GM12874 (cell line): ENCODE measurements at regions not wholly inside any gene's neighbourhood (a gene's known extent, or its start where the extent isn't known, plus 50 kb on each side); places are given as distances from the start of the nearest gene placed in this dataset.

ENCODE experiments used
- TF ChIP-seq, protein P1 (sequence below): IDR thresholded peaks from 2 replicates; pipeline ENCODE4 v1.5.1; 2011; ENCODE audit warnings: low read depth, mild to moderate bottlenecking, control low read depth, low read length, moderate library complexity; ENCODE audit not compliant: insufficient read depth

DNA sequence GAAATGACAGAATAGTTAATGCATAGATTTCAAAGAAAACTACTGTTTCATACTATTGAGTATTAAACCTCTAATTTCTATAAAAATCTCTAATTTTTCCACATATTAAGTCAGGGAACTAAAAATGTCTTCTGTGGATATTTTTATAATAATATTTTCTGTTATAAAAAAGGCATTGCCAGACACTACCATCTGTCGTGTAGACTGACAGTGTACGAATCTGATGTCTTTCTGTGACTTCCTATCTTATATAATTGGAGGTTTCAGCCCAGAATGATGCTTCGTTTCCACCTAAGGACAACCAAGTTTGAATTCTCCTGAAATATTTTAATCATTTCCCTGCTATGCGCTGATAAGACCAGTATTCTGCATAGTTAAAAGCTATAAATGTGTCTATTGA is 456.6 kb upstream of the ARRDC3 start:
- TF ChIP-seq, protein P1, sequence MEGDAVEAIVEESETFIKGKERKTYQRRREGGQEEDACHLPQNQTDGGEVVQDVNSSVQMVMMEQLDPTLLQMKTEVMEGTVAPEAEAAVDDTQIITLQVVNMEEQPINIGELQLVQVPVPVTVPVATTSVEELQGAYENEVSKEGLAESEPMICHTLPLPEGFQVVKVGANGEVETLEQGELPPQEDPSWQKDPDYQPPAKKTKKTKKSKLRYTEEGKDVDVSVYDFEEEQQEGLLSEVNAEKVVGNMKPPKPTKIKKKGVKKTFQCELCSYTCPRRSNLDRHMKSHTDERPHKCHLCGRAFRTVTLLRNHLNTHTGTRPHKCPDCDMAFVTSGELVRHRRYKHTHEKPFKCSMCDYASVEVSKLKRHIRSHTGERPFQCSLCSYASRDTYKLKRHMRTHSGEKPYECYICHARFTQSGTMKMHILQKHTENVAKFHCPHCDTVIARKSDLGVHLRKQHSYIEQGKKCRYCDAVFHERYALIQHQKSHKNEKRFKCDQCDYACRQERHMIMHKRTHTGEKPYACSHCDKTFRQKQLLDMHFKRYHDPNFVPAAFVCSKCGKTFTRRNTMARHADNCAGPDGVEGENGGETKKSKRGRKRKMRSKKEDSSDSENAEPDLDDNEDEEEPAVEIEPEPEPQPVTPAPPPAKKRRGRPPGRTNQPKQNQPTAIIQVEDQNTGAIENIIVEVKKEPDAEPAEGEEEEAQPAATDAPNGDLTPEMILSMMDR: no peak

DNA sequence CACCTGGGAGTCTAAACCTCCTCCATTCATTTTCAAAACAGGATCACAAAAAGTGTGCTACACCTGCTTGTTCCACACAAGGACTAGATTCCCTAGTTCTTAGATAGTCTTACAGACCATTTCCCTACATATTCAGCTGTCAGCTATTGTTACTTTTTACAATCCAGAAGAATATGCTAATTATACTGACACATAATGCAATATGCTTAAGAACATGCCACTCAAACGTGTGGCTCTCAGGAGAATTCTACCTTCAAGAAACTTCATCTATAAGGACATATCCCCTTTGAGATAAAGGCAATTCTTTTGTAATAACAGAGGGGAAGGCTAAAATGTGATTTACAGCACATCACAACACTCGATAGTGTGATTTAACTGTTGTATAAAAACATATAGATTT is 456.1 kb upstream of the ARRDC3 start:
- TF ChIP-seq, protein P1: no peak

DNA sequence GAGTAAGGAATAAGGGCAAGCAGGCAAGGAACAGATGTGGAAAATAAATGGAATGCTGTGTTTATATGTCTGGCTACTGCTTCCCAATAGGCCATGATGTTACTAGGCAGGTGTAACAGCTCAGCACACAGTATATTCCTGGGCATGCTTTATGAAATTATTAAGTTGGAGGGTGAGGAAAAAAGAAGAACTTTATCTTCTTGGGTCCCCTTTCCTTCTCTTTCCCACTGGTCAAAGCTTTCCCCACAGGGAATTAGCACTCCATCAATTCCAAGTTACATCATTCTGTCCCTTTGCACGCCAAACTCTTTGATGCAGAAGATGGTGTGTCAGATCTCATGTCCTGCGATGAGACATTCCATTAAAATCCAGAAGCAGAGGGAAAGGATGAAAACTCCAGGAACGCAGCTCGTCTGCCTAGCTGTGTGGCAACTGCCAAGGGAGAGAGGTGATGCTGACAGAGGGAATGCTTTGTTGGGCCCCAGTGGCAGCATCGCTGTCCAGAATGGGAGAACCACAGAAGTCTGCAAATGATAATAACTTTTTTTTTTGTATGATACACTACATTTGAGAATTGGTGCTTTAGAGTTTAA is 447.3 kb upstream of the ARRDC3 start:
- TF ChIP-seq, protein P1: no peak

DNA sequence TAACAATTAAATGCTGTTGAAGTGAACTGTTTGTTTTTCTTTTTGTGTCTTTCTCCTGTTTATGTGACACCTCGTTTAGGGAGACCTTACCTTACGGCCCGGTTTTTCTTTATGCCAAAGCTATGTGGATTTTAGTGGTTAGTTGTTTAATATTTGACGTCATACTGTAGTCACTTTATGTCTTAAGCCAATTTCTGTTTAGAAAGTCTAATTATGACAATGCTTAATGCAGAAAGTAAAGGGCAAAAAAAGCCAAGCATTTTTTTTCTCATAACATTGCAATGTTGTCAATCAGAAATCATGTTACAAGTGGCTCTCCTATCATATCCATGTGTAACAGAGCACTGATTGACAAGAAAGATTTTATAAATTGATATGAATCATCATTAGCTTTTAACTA is 442.5 kb upstream of the ARRDC3 start:
- TF ChIP-seq, protein P1: no peak

DNA sequence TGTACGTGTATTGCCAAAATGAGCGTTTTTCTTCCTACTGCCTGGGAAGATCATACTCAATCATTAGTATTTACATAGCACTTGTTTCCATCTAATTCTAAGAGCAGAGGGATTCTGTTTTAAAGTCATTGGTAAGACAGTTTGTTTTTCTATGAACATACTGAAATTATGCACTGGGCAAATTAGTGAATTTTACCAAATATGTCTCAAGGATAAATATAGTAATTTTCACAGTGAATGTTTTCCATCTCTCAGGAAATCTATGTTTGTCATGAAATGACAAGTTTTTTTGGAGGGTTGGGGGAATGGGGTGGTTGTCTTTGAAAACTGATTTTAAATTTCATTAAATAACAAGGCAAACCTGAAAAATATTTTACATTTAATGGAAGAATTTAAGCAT is 441.3 kb upstream of the ARRDC3 start:
- TF ChIP-seq, protein P1: no peak

DNA sequence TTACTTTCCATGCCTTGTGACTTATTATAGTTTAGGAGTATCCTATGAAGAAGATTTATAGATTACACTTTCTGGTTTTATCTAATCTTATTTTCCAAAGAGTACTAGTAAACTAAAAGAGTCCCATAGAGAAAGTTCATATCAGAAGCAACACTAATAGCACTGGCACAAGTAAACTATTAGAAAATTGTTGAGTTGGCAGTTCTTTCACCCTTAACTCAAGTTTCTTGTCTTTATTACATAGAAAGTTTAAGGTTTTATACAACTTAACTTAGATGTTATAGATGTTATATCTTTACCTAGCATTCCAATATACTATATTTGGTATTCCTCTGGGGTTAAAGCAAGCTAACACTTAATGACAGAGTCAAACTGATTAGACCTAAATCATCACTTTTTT is 437.8 kb upstream of the ARRDC3 start:
- TF ChIP-seq, protein P1: no peak

DNA sequence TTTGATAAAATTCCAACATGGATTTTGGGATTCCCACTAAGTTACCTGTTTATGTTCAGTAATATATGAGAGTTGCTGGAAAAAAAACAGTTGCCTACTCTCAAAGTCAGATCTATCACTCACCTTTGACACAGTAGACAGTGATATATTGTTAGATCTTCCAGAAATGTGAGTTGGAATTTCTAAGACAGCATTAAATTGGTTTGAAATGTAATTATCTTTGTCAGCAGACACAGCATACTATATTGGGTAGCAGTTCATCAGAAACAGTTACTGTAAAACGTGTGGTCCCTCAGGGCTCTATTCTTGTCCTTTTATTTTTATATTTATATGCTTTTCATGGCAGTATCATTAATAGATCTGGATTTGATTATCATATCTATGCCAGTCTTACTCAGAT is 433.6 kb upstream of the ARRDC3 start:
- TF ChIP-seq, protein P1: no peak
